SU-DHL-6 (cell line): ENCODE measurements at regions not wholly inside any gene's neighbourhood (a gene's known extent, or its start where the extent isn't known, plus 50 kb on each side); places are given as distances from the start of the nearest gene placed in this dataset.

ENCODE experiments used
- H2AFZ ChIP-seq: fragments of 200-600 bp; sonication (generic); 2 replicates; pipeline ENCODE4 v1.6.1; 2014; ENCODE audit warnings: low read depth, mild to moderate bottlenecking, moderate library complexity, mixed read lengths, antibody characterized with exemption, low read length; ENCODE audit not compliant: severe bottlenecking
- H3F3A ChIP-seq: fragments of 200-600 bp; shearing (Covaris generic); 2 replicates; pipeline ENCODE4 v1.6.0; 2016; ENCODE audit warnings: antibody characterized with exemption, mild to moderate bottlenecking; ENCODE audit not compliant: insufficient read depth
- H3K27ac ChIP-seq: fragments of 200-600 bp; sonication (generic); 2 replicates; pipeline ENCODE4 v1.5.1; 2016; ENCODE audit warnings: low read depth, mild to moderate bottlenecking, low read length, moderate library complexity, mixed read lengths
- H3K27me3 ChIP-seq: fragments of 200-600 bp; sonication (generic), shearing (Covaris generic); 2 replicates; pipeline ENCODE4 v1.6.0; 2014; ENCODE audit warnings: mild to moderate bottlenecking, low read length
- H3K36me3 ChIP-seq: fragments of 200-600 bp; sonication (generic); 2 replicates; pipeline ENCODE4 v1.6.1; 2014; ENCODE audit warnings: mild to moderate bottlenecking, low read length, mixed read lengths
- H3K4me2 ChIP-seq: fragments of 300-600, 200-600 bp; shearing (Covaris generic), sonication (generic); 2 replicates; pipeline ENCODE4 v1.6.0; 2014; ENCODE audit warnings: low read length, low read depth, mild to moderate bottlenecking; ENCODE audit not compliant: poor library complexity, severe bottlenecking
- H3K4me3 ChIP-seq: fragments of 200-600 bp; sonication (generic); 2 replicates; pipeline ENCODE4 v1.5.1; 2014; ENCODE audit warnings: antibody characterized with exemption, low read length, mild to moderate bottlenecking, mixed read lengths; ENCODE audit not compliant: insufficient read depth, poor library complexity, severe bottlenecking
- H3K79me2 ChIP-seq: fragments of 200-600 bp; sonication (generic); 2 replicates; pipeline ENCODE4 v1.6.1; 2014; ENCODE audit warnings: mild to moderate bottlenecking, low read length, moderate library complexity; ENCODE audit not compliant: insufficient read depth
- H3K9ac ChIP-seq: fragments of 200-600 bp; sonication (generic); 2 replicates; pipeline ENCODE4 v1.7.0; 2014; ENCODE audit warnings: mild to moderate bottlenecking, low read length
- H3K9me2 ChIP-seq: fragments of 200-600 bp; sonication (generic); replicated peaks from 2 replicates; pipeline ENCODE4 v1.6.1; 2014; ENCODE audit warnings: low read length; ENCODE audit not compliant: insufficient read depth
- H3K9me3 ChIP-seq: fragments of 200-600 bp; sonication (generic); 2 replicates; pipeline ENCODE4 v1.6.1; 2014; ENCODE audit warnings: low read length, mixed read lengths; ENCODE audit not compliant: insufficient read depth
- H4K20me1 ChIP-seq: fragments of 200-600 bp; sonication (generic); 2 replicates; pipeline ENCODE4 v1.6.1; 2014; ENCODE audit warnings: low read depth, mild to moderate bottlenecking, antibody characterized with exemption, low read length, moderate library complexity, mixed read lengths
- CTCF ChIP-seq: fragments of 200-600 bp; sonication (generic); IDR thresholded peaks from one replicate; pipeline ENCODE4 v1.5.1; 2017; ENCODE audit warnings: antibody characterized with exemption, mild to moderate bottlenecking, low read length, moderate library complexity; ENCODE audit not compliant: insufficient read depth, poor library complexity, severe bottlenecking
- EZH2phosphoT487 ChIP-seq: fragments of 200-600 bp; sonication (generic), shearing (Covaris generic); conservative IDR thresholded peaks from 2 replicates; pipeline ENCODE4 v1.6.1; 2018; ENCODE audit warnings: mild to moderate bottlenecking, antibody characterized with exemption, low read length, moderate library complexity, mixed read lengths

GRCh38 chr9:129494113-129494789 is 126.7 kb downstream of the C9orf50 start:
- no peak overlapping the region for H3K27ac ChIP-seq
- H3K27me3 ChIP-seq = no peaks in the 10 kb centered on the region
- H3K4me2 ChIP-seq = no peak overlapping the region
- H3K36me3 ChIP-seq = no peaks in the 10 kb centered on the region
- no peaks in the 10 kb centered on the region for H3F3A ChIP-seq
- H4K20me1 ChIP-seq = no peaks in the 10 kb centered on the region
- H3K79me2 ChIP-seq = no peaks in the 10 kb centered on the region
- H3K9ac ChIP-seq = no peak overlapping the region
- H2AFZ ChIP-seq = no peak overlapping the region
- no peaks in the 10 kb centered on the region for H3K9me2 ChIP-seq
- TF ChIP-seq CTCF (no peak), EZH2phosphoT487 (no peak)
- no peaks in the 10 kb centered on the region for H3K9me3 ChIP-seq
- H3K4me3 ChIP-seq = no peak overlapping the region

GRCh38 chr9:129493706-129494047 is 127.2 kb downstream of the C9orf50 start:
- H2AFZ ChIP-seq = no peak overlapping the region
- H3K79me2 ChIP-seq = no peaks in the 10 kb centered on the region

GRCh38 chr9:129493002-129493705 is 127.7 kb downstream of the C9orf50 start:
- H3K4me3 ChIP-seq = no peak overlapping the region
- H3K27ac ChIP-seq = no peak overlapping the region
- TF ChIP-seq EZH2phosphoT487 = no peak
- TF ChIP-seq CTCF = no peak
- no peaks in the 10 kb centered on the region for H3K9me3 ChIP-seq
- H3K9ac ChIP-seq = no peak overlapping the region
- H3K36me3 ChIP-seq = no peaks in the 10 kb centered on the region
- no peaks in the 10 kb centered on the region for H4K20me1 ChIP-seq
- no peaks in the 10 kb centered on the region for H3K9me2 ChIP-seq
- H3K4me2 ChIP-seq = no peak overlapping the region
- H3F3A ChIP-seq = no peaks in the 10 kb centered on the region
- no peaks in the 10 kb centered on the region for H3K27me3 ChIP-seq
- no peaks in the 10 kb centered on the region for H3K79me2 ChIP-seq
- no peak overlapping the region for H2AFZ ChIP-seq

More at GRCh38 chr9:129493706-129494047, 127.2 kb downstream of the C9orf50 start:
- no peaks in the 10 kb centered on the region for H4K20me1 ChIP-seq
- H3K9me2 ChIP-seq = no peaks in the 10 kb centered on the region
- H3K9ac ChIP-seq = no peak overlapping the region
- H3K27me3 ChIP-seq = no peaks in the 10 kb centered on the region
- H3K4me3 ChIP-seq = no peak overlapping the region
- H3F3A ChIP-seq = no peaks in the 10 kb centered on the region
- TF ChIP-seq EZH2phosphoT487 (no peak), CTCF (no peak)
- no peaks in the 10 kb centered on the region for H3K36me3 ChIP-seq
- H3K9me3 ChIP-seq = no peaks in the 10 kb centered on the region
- no peak overlapping the region for H3K4me2 ChIP-seq
- H3K27ac ChIP-seq = no peak overlapping the region
